Gastroesophageal sphincter (tissue), 4 donors: ENCODE measurements at regions not wholly inside any gene's neighbourhood (a gene's known extent, or its start where the extent isn't known, plus 50 kb on each side); places are given as distances from the start of the nearest gene placed in this dataset.

Experiments
- ATAC-seq: fragments of 150-250 bp; one replicate; pipeline ENCODE4 v1.9.1; 2016; ENCODE audit warnings: mild to moderate bottlenecking, moderate library complexity
- H3K27ac ChIP-seq, 4 donors: fragments of 200-600 bp; sonication (generic) in 3 of 4; 1 replicate in 3 of 4; 2 replicates in 1 of 4; pipeline ENCODE4 v1.5.1; 2016 to 2019
- H3K27me3 ChIP-seq: fragments of 200-600 bp; sonication (generic); one replicate; pipeline ENCODE4 v1.5.1; 2019
- H3K36me3 ChIP-seq, 2 donors: fragments of 200-600 bp; sonication (generic); one replicate each; pipeline ENCODE4 v1.5.1; 2019; ENCODE audit warnings: control low read depth in 1 of 2
- H3K4me1 ChIP-seq, 3 donors: fragments of 200-600 bp; sonication (generic); 1 replicate in 2 of 3; 2 replicates in 1 of 3; pipeline ENCODE4 v1.5.1; 2016 to 2019; ENCODE audit warnings: control low read depth in 2 of 3
- H3K4me3 ChIP-seq, 2 donors: fragments of 200-600 bp; sonication (generic); one replicate each; pipeline ENCODE4 v1.5.1; 2019; ENCODE audit warnings: mild to moderate bottlenecking in 1 of 2, moderate library complexity in 1 of 2
- H3K9me3 ChIP-seq, 3 donors: fragments of 200-600 bp; sonication (generic); one replicate each; pipeline ENCODE4 v1.5.1; 2017 to 2019; ENCODE audit warnings: control low read depth in 2 of 3
- CTCF ChIP-seq, 4 experiments: fragments of 200-600 bp in 2 of 4; fragments of 450-650 bp in 2 of 4; sonication (generic) in 1 of 4; IDR thresholded peaks; one replicate each; pipeline ENCODE4 v1.5.1; 2017 to 2019; ENCODE audit warnings: antibody characterized with exemption in 4 of 4, mild to moderate bottlenecking in 2 of 4, moderate library complexity in 2 of 4
- EP300 ChIP-seq: sonication (generic); formaldehyde crosslinking; IDR thresholded peaks from one replicate; pipeline ENCODE4 v1.6.1; 2017; ENCODE audit warnings: antibody characterized with exemption, mild to moderate bottlenecking
- POLR2A ChIP-seq, 2 donors: fragments of 450-650 bp; IDR thresholded peaks; one replicate each; pipeline ENCODE4 v1.6.1; 2017; ENCODE audit warnings: antibody characterized with exemption in 2 of 2, mild to moderate bottlenecking in 2 of 2, moderate library complexity in 1 of 2
- POLR2AphosphoS5 ChIP-seq: sonication (generic); formaldehyde crosslinking; IDR thresholded peaks from one replicate; pipeline ENCODE4 v1.6.1; 2017; ENCODE audit warnings: antibody characterized with exemption
- WGBS, 2 donors: methylation state at CpG; one replicate each; pipeline ENCODE4 v1.1.5; 2018; ENCODE audit warnings: low coverage in 1 of 2; 5-methylcytosine and 5-hydroxymethylcytosine counted together

- ATAC-seq = no peak
- H3K9me3 ChIP-seq = no peaks in the 10 kb centered on the region
- no peaks in the 10 kb centered on the region for H3K36me3 ChIP-seq
- H3K4me1 ChIP-seq = no peaks in the 10 kb centered on the region
- no peak overlapping the region for H3K27ac ChIP-seq
- no peak overlapping the region for H3K4me3 ChIP-seq
- H3K27me3 ChIP-seq = peaks cover 10% of the 10 kb centered on the region
- TF ChIP-seq CTCF (IDR thresholded peaks at IDR 0.05) (no peak), POLR2AphosphoS5 (no peak)
- 75 to 88% methylated on average over 7 to 16 of the region's 20 CpGs for WGBS, 2 donors
These were observed 136.6 kb upstream of the ALKAL2 start for GRCh38 chr2:424306-425171.

GRCh38 chr2:423479-423878 lies 135.6 kb upstream of the ALKAL2 start:
- Histone ChIP-seq H3K36me3 (no peaks in the 10 kb centered on the region), H3K27ac (no peak overlapping the region), H3K9me3 (no peaks in the 10 kb centered on the region), H3K4me1 (no peaks in the 10 kb centered on the region), H3K4me3 (no peak overlapping the region), H3K27me3 (peaks cover 6% of the 10 kb centered on the region)
- no peak for ATAC-seq
- no peak for TF ChIP-seq CTCF (IDR thresholded peaks at IDR 0.05)
- TF ChIP-seq EP300 = no peak
- no peak for TF ChIP-seq POLR2AphosphoS5
- WGBS, 2 donors = 70 to 84% methylated on average over 5 of the region's 10 CpGs

GRCh38 chr2:422676-423435 lies 135.0 kb upstream of the ALKAL2 start:
- no peak for ATAC-seq
- H3K9me3 ChIP-seq = no peaks in the 10 kb centered on the region
- peaks cover 7% of the 10 kb centered on the region for H3K27me3 ChIP-seq
- TF ChIP-seq POLR2AphosphoS5 = no peak
- no peak for TF ChIP-seq POLR2A (IDR thresholded peaks at IDR 0.05)
- no peak for TF ChIP-seq CTCF (IDR thresholded peaks at IDR 0.05)
- no peak for TF ChIP-seq EP300
- H3K36me3 ChIP-seq = no peaks in the 10 kb centered on the region
- no peak overlapping the region for H3K4me3 ChIP-seq
- WGBS, 2 donors = 35 to 70% methylated on average over 3 to 4 of the region's 14 CpGs
- no peak overlapping the region for H3K27ac ChIP-seq
- no peaks in the 10 kb centered on the region for H3K4me1 ChIP-seq

- Histone ChIP-seq H3K27ac (no peak overlapping the region), H3K36me3 (no peaks in the 10 kb centered on the region), H3K27me3 (peaks cover 11% of the 10 kb centered on the region), H3K9me3 (no peaks in the 10 kb centered on the region), H3K4me3 (no peak overlapping the region), H3K4me1 (no peaks in the 10 kb centered on the region)
- no peak for ATAC-seq
- TF ChIP-seq CTCF (IDR thresholded peaks at IDR 0.05) = no peak
- TF ChIP-seq EP300 = no peak
- TF ChIP-seq POLR2AphosphoS5 = no peak
- TF ChIP-seq POLR2A (IDR thresholded peaks at IDR 0.05) = no peak
- 87 to 93% methylated on average over 13 of the region's 14 CpGs for WGBS, 2 donors
These were observed 133.5 kb upstream of the ALKAL2 start for GRCh38 chr2:421406-421805.
